ENCODE measurements at regions not wholly inside any gene's neighbourhood (a gene's known extent, or its start where the extent isn't known, plus 50 kb on each side); places are given as distances from the start of the nearest gene placed in this dataset.
"Not testable (repeated sequence)": the region's sequence is repeated elsewhere in the genome, so short reads cannot be mapped to it uniquely, and the experiment has no call there.

GRCh38 chr13:71214357-71214756 is 652.6 kb downstream of the DACH1 start:
- Mint-ChIP-seq H3K9me3 (ENCODE audit: low read depth) (peaks cover 5% of the 10 kb centered on the region), H3K27me3 (no peaks in the 10 kb centered on the region), H3K36me3 (ENCODE audit: insufficient read depth) (no peaks in the 10 kb centered on the region), H3K27ac (no peak overlapping the region), H3K4me3 (ENCODE audit: low read depth) (no peak overlapping the region), H3K4me1 (ENCODE audit: low read depth) (peaks cover 3% of the 10 kb centered on the region)
- TF ChIP-seq CTCF (IDR thresholded peaks at IDR 0.05; ENCODE audit: unreplicated experiment): no peak
- DNase-seq (ENCODE audit: low spot score, unreplicated experiment): no peak

GRCh38 chr13:71213252-71213821 is 653.7 kb downstream of the DACH1 start:
- Mint-ChIP-seq H3K36me3 (ENCODE audit: insufficient read depth) (no peaks in the 10 kb centered on the region), H3K4me1 (ENCODE audit: low read depth) (no peaks in the 10 kb centered on the region), H3K9me3 (ENCODE audit: low read depth) (peaks cover 8% of the 10 kb centered on the region), H3K27ac (no peak overlapping the region), H3K27me3 (no peaks in the 10 kb centered on the region), H3K4me3 (ENCODE audit: low read depth) (no peak overlapping the region)
- no peak for DNase-seq (ENCODE audit: low spot score, unreplicated experiment)
- TF ChIP-seq CTCF (IDR thresholded peaks at IDR 0.05; ENCODE audit: unreplicated experiment): no peak

GRCh38 chr13:71210861-71211260 is 656.1 kb downstream of the DACH1 start:
- Mint-ChIP-seq H3K9me3 (ENCODE audit: low read depth) (peaks cover 8% of the 10 kb centered on the region), H3K4me3 (ENCODE audit: low read depth) (no peak overlapping the region), H3K27ac (no peak overlapping the region), H3K36me3 (ENCODE audit: insufficient read depth) (no peaks in the 10 kb centered on the region), H3K27me3 (no peaks in the 10 kb centered on the region), H3K4me1 (ENCODE audit: low read depth) (no peaks in the 10 kb centered on the region)
- TF ChIP-seq CTCF (IDR thresholded peaks at IDR 0.05; ENCODE audit: unreplicated experiment): no peak
- DNase-seq (ENCODE audit: low spot score, unreplicated experiment): no peak

- no peak overlapping the region for H3K27ac Mint-ChIP-seq
- no peak for TF ChIP-seq CTCF (IDR thresholded peaks at IDR 0.05; ENCODE audit: unreplicated experiment)
- DNase-seq (ENCODE audit: low spot score, unreplicated experiment): no peak
- H3K36me3 Mint-ChIP-seq (ENCODE audit: insufficient read depth): no peaks in the 10 kb centered on the region
- H3K4me3 Mint-ChIP-seq (ENCODE audit: low read depth): no peak overlapping the region
- no peaks in the 10 kb centered on the region for H3K4me1 Mint-ChIP-seq (ENCODE audit: low read depth)
- peaks cover 2% of the 10 kb centered on the region for H3K9me3 Mint-ChIP-seq (ENCODE audit: low read depth)
- H3K27me3 Mint-ChIP-seq: no peaks in the 10 kb centered on the region
Measured at GRCh38 chr13:71209217-71209616, 657.8 kb downstream of the DACH1 start.

- H3K9me3 Mint-ChIP-seq (ENCODE audit: low read depth): peaks cover 22% of the 10 kb centered on the region
- not testable (repeated sequence) for DNase-seq (ENCODE audit: low spot score, unreplicated experiment); H3K27me3 Mint-ChIP-seq; H3K27ac Mint-ChIP-seq; H3K4me3 Mint-ChIP-seq (ENCODE audit: low read depth); H3K36me3 Mint-ChIP-seq (ENCODE audit: insufficient read depth); H3K4me1 Mint-ChIP-seq (ENCODE audit: low read depth)
Measured at GRCh38 chr13:71184583-71184982, 682.4 kb downstream of the DACH1 start.

GRCh38 chr13:71183352-71183751 is 683.7 kb downstream of the DACH1 start:
- not testable (repeated sequence) for H3K4me1 Mint-ChIP-seq (ENCODE audit: low read depth); DNase-seq (ENCODE audit: low spot score, unreplicated experiment); H3K27me3 Mint-ChIP-seq; H3K27ac Mint-ChIP-seq; H3K36me3 Mint-ChIP-seq (ENCODE audit: insufficient read depth); H3K4me3 Mint-ChIP-seq (ENCODE audit: low read depth)
- H3K9me3 Mint-ChIP-seq (ENCODE audit: low read depth): peaks cover 22% of the 10 kb centered on the region

All from progenitor cell of endocrine pancreas (in vitro differentiated cells).